IPS-NIHi11 (cell line): ENCODE measurements at regions not wholly inside any gene's neighbourhood (a gene's known extent, or its start where the extent isn't known, plus 50 kb on each side); places are given as distances from the start of the nearest gene placed in this dataset.
"Not testable (repeated sequence)": the region's sequence is repeated elsewhere in the genome, so short reads cannot be mapped to it uniquely, and the experiment has no call there.

Experiments
- DNase-seq: peaks from one replicate; pipeline ENCODE4 v3.0.0; 2012; ENCODE audit warnings: mixed read lengths, low spot score

GRCh38 chr2:13604951-13605661 lies 888.4 kb downstream of the TRIB2 start:
- no peak for DNase-seq

- DNase-seq, result no peak
These were observed 890.4 kb downstream of the TRIB2 start for GRCh38 chr2:13607139-13607538.

GRCh38 chr2:13611939-13612338 lies 895.2 kb downstream of the TRIB2 start:
- no peak for DNase-seq

- no peak for DNase-seq
These were observed 899.3 kb downstream of the TRIB2 start for GRCh38 chr2:13616059-13616458.

- DNase-seq, result no peak
These were observed 899.9 kb downstream of the TRIB2 start for GRCh38 chr2:13616616-13617015.

- DNase-seq, result no peak
These were observed 911.4 kb downstream of the TRIB2 start for GRCh38 chr2:13628122-13628521.

- DNase-seq, result no peak
These were observed 921.4 kb downstream of the TRIB2 start for GRCh38 chr2:13638181-13638580.

GRCh38 chr2:13649918-13650317 lies 933.2 kb downstream of the TRIB2 start:
- DNase-seq, result no peak

GRCh38 chr2:13650586-13651180 lies 933.9 kb downstream of the TRIB2 start:
- no peak for DNase-seq

- DNase-seq, result no peak
These were observed 935.0 kb downstream of the TRIB2 start for GRCh38 chr2:13651684-13652131.

GRCh38 chr2:13652531-13653313 lies 936.0 kb downstream of the TRIB2 start:
- peak; percentile 6 for DNase-seq

GRCh38 chr2:13654416-13654815 lies 937.7 kb downstream of the TRIB2 start:
- no peak for DNase-seq

GRCh38 chr2:13660231-13660630 lies 943.5 kb downstream of the TRIB2 start:
- no peak for DNase-seq

GRCh38 chr2:13662055-13662454 lies 945.3 kb downstream of the TRIB2 start:
- DNase-seq, result no peak

GRCh38 chr2:13666582-13667414 lies 950.1 kb downstream of the TRIB2 start:
- no peak for DNase-seq

- no peak for DNase-seq
These were observed 950.6 kb downstream of the TRIB2 start for GRCh38 chr2:13667415-13667757.

GRCh38 chr2:13669607-13670006 lies 952.9 kb downstream of the TRIB2 start:
- DNase-seq, result no peak

- not testable (repeated sequence) for DNase-seq
These were observed 957.1 kb downstream of the TRIB2 start for GRCh38 chr2:13673821-13674220.

- DNase-seq, result peak; percentile 3
These were observed 956.2 kb upstream of the LRATD1 start for GRCh38 chr2:13676269-13676668.

- DNase-seq, result no peak
These were observed 950.6 kb upstream of the LRATD1 start for GRCh38 chr2:13681936-13682335.

- DNase-seq, result no peak
These were observed 949.8 kb upstream of the LRATD1 start for GRCh38 chr2:13682540-13683272.

GRCh38 chr2:13686262-13686661 lies 946.3 kb upstream of the LRATD1 start:
- DNase-seq, result no peak
